ENCODE measurements at regions not wholly inside any gene's neighbourhood (a gene's known extent, or its start where the extent isn't known, plus 50 kb on each side); places are given as distances from the start of the nearest gene placed in this dataset.
"Not testable (repeated sequence)": the region's sequence is repeated elsewhere in the genome, so short reads cannot be mapped to it uniquely, and the experiment has no call there.

GRCh38 chr9:62909447-62909846 is 1719.6 kb downstream of the SPATA31A7 start:
- not testable (repeated sequence) for TF ChIP-seq CTCF, POLR2A, EP300 (IDR thresholded peaks at IDR 0.05)

Data from upper lobe of left lung (tissue), 4 donors.